LNCaP clone FGC (cell line): ENCODE measurements at regions not wholly inside any gene's neighbourhood (a gene's known extent, or its start where the extent isn't known, plus 50 kb on each side); places are given as distances from the start of the nearest gene placed in this dataset.
"Not testable (repeated sequence)": the region's sequence is repeated elsewhere in the genome, so short reads cannot be mapped to it uniquely, and the experiment has no call there.

Source experiments
- DNase-seq: peaks from one replicate; pipeline ENCODE4 v3.0.0-alpha.2; 2011; ENCODE audit warnings: low read depth
- H3K4me3 ChIP-seq: 2 replicates; pipeline ENCODE4 v1.5.1; 2011; ENCODE audit warnings: mild to moderate bottlenecking, low read depth, low read length, control low read depth
- TF ChIP-seq, protein P1 (sequence below): IDR thresholded peaks from 2 replicates; pipeline ENCODE4 v1.5.1; 2012; ENCODE audit warnings: mild to moderate bottlenecking; ENCODE audit not compliant: control insufficient read depth, insufficient read depth; ENCODE audit errors: extremely low read depth

- DNase-seq = no peak
- H3K4me3 ChIP-seq = no peak overlapping the region
- TF ChIP-seq, protein P1, sequence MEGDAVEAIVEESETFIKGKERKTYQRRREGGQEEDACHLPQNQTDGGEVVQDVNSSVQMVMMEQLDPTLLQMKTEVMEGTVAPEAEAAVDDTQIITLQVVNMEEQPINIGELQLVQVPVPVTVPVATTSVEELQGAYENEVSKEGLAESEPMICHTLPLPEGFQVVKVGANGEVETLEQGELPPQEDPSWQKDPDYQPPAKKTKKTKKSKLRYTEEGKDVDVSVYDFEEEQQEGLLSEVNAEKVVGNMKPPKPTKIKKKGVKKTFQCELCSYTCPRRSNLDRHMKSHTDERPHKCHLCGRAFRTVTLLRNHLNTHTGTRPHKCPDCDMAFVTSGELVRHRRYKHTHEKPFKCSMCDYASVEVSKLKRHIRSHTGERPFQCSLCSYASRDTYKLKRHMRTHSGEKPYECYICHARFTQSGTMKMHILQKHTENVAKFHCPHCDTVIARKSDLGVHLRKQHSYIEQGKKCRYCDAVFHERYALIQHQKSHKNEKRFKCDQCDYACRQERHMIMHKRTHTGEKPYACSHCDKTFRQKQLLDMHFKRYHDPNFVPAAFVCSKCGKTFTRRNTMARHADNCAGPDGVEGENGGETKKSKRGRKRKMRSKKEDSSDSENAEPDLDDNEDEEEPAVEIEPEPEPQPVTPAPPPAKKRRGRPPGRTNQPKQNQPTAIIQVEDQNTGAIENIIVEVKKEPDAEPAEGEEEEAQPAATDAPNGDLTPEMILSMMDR = no peak
These were observed 110.5 kb upstream of the CLEC14A start for GRCh38 chr14:38366374-38366773.

DNA sequence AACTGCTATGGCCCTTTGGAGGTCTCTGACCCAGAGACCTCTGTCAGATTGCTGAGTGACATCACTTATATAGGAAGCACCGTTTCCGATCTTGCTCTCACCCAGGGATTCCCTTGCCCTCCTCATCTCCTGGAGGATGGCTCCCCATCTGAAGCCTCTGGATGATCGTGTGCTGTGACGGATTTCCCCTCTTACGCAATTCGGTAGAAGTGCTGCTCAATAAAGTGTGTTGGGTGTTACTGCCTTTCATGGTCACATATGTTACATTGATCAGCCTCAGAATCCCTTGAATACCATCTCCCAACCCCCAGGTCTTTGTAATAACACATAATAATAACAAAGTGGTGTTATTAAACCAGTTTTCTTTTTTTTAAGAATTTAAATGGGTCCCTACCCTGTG lies 107.3 kb upstream of the CLEC14A start:
- H3K4me3 ChIP-seq = no peak overlapping the region
- TF ChIP-seq, protein P1 = no peak
- DNase-seq = no peak

DNA sequence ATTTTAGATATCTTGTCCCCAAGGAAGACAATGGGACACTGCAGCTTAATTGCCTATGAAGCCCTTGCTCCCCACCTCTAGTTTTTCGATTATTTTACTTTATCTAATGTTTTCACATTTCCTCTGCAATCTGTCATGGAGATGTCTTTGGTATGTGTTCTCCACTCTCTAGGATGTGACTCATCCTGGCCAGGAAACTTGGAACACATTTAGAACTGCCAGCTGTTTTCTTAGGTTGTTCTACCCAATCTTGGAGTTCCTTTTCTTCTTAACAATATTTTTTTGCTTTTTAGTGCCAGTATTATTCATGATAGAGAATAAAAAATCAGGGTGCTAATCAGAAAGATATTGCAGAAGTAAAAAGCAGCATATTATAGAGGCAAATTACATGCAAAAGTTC lies 101.7 kb upstream of the CLEC14A start:
- no peak for DNase-seq
- TF ChIP-seq, protein P1 = no peak
- no peak overlapping the region for H3K4me3 ChIP-seq

- not testable (repeated sequence) for DNase-seq, H3K4me3 ChIP-seq
These were observed 99.6 kb upstream of the CLEC14A start for GRCh38 chr14:38355473-38355872.

GRCh38 chr14:38350102-38350501 lies 94.2 kb upstream of the CLEC14A start:
- H3K4me3 ChIP-seq = no peak overlapping the region
- TF ChIP-seq, protein P1 = no peak
- DNase-seq = no peak

DNA sequence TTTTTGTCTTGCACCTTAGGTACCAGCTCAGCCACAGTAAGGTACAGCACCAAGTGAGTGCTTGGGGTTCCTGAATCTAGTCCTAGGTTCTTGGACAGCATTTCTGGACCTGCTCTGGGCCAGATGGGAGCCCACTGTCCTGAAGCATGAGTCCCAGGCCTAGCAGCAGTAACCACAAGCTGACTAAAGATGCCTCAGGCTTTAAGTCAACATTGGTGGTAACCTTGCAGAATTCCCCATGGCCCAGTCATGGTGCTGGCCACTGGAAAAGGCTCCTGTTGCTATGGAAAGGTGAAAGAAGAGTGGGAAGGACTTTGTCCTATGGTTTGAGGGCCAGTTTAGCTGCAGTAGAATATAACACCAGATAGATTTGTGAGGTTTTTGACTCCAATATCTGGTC lies 86.9 kb upstream of the CLEC14A start:
- DNase-seq = no peak
- TF ChIP-seq, protein P1 = no peak
- no peak overlapping the region for H3K4me3 ChIP-seq

DNA sequence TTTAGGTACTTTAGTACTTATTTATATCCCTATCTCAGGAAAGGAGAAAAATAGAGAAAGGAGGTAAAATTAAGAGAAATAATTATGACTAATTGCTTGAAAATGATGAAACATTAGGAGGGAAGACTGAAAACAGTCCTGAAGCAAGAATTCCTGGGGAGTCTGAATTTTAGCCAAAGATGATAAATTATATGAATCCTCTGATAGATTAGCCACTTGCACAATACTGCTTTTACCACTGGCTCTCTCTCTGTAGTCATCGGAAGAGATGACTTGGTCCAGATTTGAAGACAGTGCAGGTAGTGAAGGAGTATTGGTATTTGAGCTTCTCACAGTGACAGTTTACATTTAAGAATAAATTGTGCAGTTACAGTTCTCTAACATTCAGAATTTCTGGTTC lies 83.8 kb upstream of the CLEC14A start:
- H3K4me3 ChIP-seq = no peak overlapping the region

More for the DNA sequence above, 83.8 kb upstream of the CLEC14A start:
- TF ChIP-seq, protein P1 = no peak
- no peak for DNase-seq
